A673 (cell line): ENCODE measurements at regions not wholly inside any gene's neighbourhood (a gene's known extent, or its start where the extent isn't known, plus 50 kb on each side); places are given as distances from the start of the nearest gene placed in this dataset.

Experiments used
- BruUV-seq: library from RNA; stranded (reverse); fragments of 400-500 nt; replicated peaks from 2 replicates; lab custom pipeline; 2021; lab: Mats Ljungman, UMichigan
- CTCF ChIA-PET: fragments of 300-600 bp; sonication (Branson Sonifier 250); formaldehyde crosslinking; loops from one replicate; lab custom pipeline; 2022; ENCODE audit warnings: antibody characterized with exemption; lab: Charles Lee
- POLR2A ChIA-PET: fragments of 300-600 bp; sonication (Branson Sonifier 250); formaldehyde crosslinking; loops from one replicate; lab custom pipeline; 2022; ENCODE audit warnings: antibody characterized with exemption; ENCODE audit not compliant: low non-redundant PET; lab: Charles Lee
- DNase-seq: peaks from one replicate; pipeline ENCODE4 v3.0.0-alpha.2; 2015; ENCODE audit warnings: low spot score
- H3K27ac ChIP-seq: fragments of 200-600 bp; sonication (generic); 2 replicates; pipeline ENCODE4 v1.5.1; 2016; ENCODE audit warnings: mixed run types, low read depth, mild to moderate bottlenecking, mixed read lengths, antibody characterized with exemption, low read length; ENCODE audit not compliant: poor library complexity, severe bottlenecking
- H3K27me3 ChIP-seq: fragments of 200-600 bp; sonication (generic); replicated peaks from 2 replicates; pipeline ENCODE4 v1.6.1; 2017; ENCODE audit warnings: mixed run types, low read depth, mild to moderate bottlenecking, mixed read lengths, antibody characterized with exemption, low read length; ENCODE audit not compliant: insufficient read depth, poor library complexity
- H3K36me3 ChIP-seq: fragments of 200-600 bp; sonication (generic); 2 replicates; pipeline ENCODE4 v1.6.1; 2016; ENCODE audit warnings: mixed run types, mild to moderate bottlenecking, mixed read lengths, antibody characterized with exemption, low read length; ENCODE audit not compliant: insufficient read depth, poor library complexity, severe bottlenecking
- H3K4me1 ChIP-seq: fragments of 200-600 bp; sonication (generic); 2 replicates; pipeline ENCODE4 v1.6.1; 2017; ENCODE audit warnings: mixed run types, mild to moderate bottlenecking, mixed read lengths, antibody characterized with exemption, low read length; ENCODE audit not compliant: insufficient read depth, poor library complexity, severe bottlenecking
- H3K4me3 ChIP-seq: fragments of 200-600 bp; sonication (generic); 2 replicates; pipeline ENCODE4 v1.5.1; 2016; ENCODE audit warnings: low read depth, mixed run types, mild to moderate bottlenecking, mixed read lengths, low read length; ENCODE audit not compliant: poor library complexity, severe bottlenecking
- H3K9me3 ChIP-seq: fragments of 200-600 bp; sonication (generic); 2 replicates; pipeline ENCODE4 v1.6.1; 2016; ENCODE audit warnings: mixed run types, low read depth, mild to moderate bottlenecking, mixed read lengths, antibody characterized with exemption, low read length; ENCODE audit not compliant: poor library complexity, severe bottlenecking
- CTCF ChIP-seq: fragments of 300-800, 200-600 bp; sonication (generic); conservative IDR thresholded peaks from 2 replicates; pipeline ENCODE4 v1.5.1; 2017; ENCODE audit warnings: low read depth, mild to moderate bottlenecking, antibody characterized with exemption, low read length, moderate library complexity, mixed read lengths
- EZH2 ChIP-seq: fragments of 200-600 bp; sonication (generic); IDR thresholded peaks from 2 replicates; pipeline ENCODE4 v1.6.1; 2017; ENCODE audit warnings: borderline replicate concordance, low read depth, mild to moderate bottlenecking, mixed read lengths, antibody characterized with exemption, low read length; ENCODE audit not compliant: poor library complexity, severe bottlenecking
- intact Hi-C: fragments of 100-400 bp; cut with micrococcal nuclease; formaldehyde crosslinking; loops from one replicate; pipeline ENCODE4 v1.10.0; 2022; ENCODE audit not compliant: unreplicated experiment

GRCh38 chr9:16106021-16106571, 553.3 kb downstream of the CCDC171 start:
- TF ChIP-seq CTCF (no peak), EZH2 (no peak)
- Histone ChIP-seq H3K9me3 (no peaks in the 10 kb centered on the region), H3K27me3 (no peaks in the 10 kb centered on the region), H3K4me1 (peaks cover 3% of the 10 kb centered on the region), H3K4me3 (no peak overlapping the region), H3K27ac (no peak overlapping the region), H3K36me3 (no peaks in the 10 kb centered on the region)
- DNase-seq = no peak
- CTCF ChIA-PET = no interaction called here
- no TSS peak for BruUV-seq
- intact Hi-C loops = no loop called here
- POLR2A ChIA-PET = no interaction called here

GRCh38 chr9:16112116-16112515, 559.3 kb downstream of the CCDC171 start:
- Histone ChIP-seq H3K4me1 (no peaks in the 10 kb centered on the region), H3K27me3 (no peaks in the 10 kb centered on the region), H3K36me3 (no peaks in the 10 kb centered on the region), H3K4me3 (no peak overlapping the region), H3K27ac (no peak overlapping the region), H3K9me3 (no peaks in the 10 kb centered on the region)
- CTCF ChIA-PET = no interaction called here
- TF ChIP-seq EZH2 = no peak
- TF ChIP-seq CTCF = no peak
- POLR2A ChIA-PET = no interaction called here
- DNase-seq = no peak
- intact Hi-C loops = no loop called here
- no TSS peak for BruUV-seq

- CTCF ChIA-PET = no interaction called here
- Histone ChIP-seq H3K4me3 (no peak overlapping the region), H3K4me1 (peaks cover 6% of the 10 kb centered on the region), H3K36me3 (no peaks in the 10 kb centered on the region), H3K27ac (no peak overlapping the region), H3K27me3 (no peaks in the 10 kb centered on the region), H3K9me3 (no peaks in the 10 kb centered on the region)
- POLR2A ChIA-PET = no interaction called here
- TF ChIP-seq EZH2 (no peak), CTCF (no peak)
- DNase-seq = no peak
- BruUV-seq = no TSS peak
- intact Hi-C loops = no loop called here
Observed at GRCh38 chr9:16115994-16116393, 563.2 kb downstream of the CCDC171 start.
